ENCODE measurements at regions not wholly inside any gene's neighbourhood (a gene's known extent, or its start where the extent isn't known, plus 50 kb on each side); places are given as distances from the start of the nearest gene placed in this dataset.
"Not testable (repeated sequence)": the region's sequence is repeated elsewhere in the genome, so short reads cannot be mapped to it uniquely, and the experiment has no call there.

- no peak for DNase-seq
Measured at GRCh38 chr3:144477593-144477992, 506.0 kb downstream of the DIPK2A start.

DNA sequence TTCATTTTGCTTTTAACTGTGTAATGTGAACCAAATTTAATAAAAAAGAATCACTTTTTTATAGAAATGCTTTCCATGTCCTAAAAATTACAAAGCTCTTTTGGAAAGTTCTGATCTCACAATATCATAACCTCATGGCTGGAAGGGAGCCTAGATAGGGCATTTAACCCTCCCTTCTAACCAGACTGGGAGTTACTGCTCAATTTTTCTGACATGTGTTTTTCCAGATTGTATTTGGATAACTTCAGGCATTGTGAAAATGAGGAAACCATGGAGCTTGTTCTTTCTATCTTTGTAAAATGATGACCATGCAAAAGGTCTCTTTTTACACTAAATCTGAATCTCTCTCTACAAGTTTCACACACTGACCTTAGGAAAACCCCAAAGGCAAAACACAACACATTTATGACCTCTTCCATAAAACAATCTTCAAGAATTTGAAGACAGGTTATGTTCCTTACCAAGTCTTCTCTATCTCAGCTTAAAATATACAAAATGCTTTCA, 508.8 kb downstream of the DIPK2A start:
- no peak for DNase-seq

GRCh38 chr3:144482876-144483275, 511.3 kb downstream of the DIPK2A start:
- DNase-seq, result no peak

GRCh38 chr3:144487011-144487410, 515.4 kb downstream of the DIPK2A start:
- DNase-seq, result no peak

DNA sequence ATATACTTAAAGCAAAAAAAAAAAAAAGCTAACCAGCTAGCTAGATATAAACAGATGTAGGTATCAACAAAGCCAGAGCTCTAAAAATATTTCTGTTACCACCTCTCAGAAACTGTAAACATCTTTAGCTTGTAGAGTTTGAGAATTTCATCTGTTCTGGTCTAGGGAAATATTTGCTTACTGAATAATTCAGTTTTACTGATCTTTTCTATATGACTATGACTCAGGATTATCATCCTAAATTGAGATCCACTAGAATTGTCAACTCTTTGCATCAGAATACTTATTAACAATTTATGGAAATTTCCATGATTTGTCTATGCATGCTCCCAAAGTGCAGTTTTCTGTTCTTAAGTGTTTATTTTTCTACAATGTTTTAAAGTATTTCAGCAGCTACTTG, 517.3 kb downstream of the DIPK2A start:
- no peak for DNase-seq

GRCh38 chr3:144491333-144491732, 519.7 kb downstream of the DIPK2A start:
- DNase-seq, result no peak

GRCh38 chr3:144494651-144495050, 523.0 kb downstream of the DIPK2A start:
- not testable (repeated sequence) for DNase-seq

DNA sequence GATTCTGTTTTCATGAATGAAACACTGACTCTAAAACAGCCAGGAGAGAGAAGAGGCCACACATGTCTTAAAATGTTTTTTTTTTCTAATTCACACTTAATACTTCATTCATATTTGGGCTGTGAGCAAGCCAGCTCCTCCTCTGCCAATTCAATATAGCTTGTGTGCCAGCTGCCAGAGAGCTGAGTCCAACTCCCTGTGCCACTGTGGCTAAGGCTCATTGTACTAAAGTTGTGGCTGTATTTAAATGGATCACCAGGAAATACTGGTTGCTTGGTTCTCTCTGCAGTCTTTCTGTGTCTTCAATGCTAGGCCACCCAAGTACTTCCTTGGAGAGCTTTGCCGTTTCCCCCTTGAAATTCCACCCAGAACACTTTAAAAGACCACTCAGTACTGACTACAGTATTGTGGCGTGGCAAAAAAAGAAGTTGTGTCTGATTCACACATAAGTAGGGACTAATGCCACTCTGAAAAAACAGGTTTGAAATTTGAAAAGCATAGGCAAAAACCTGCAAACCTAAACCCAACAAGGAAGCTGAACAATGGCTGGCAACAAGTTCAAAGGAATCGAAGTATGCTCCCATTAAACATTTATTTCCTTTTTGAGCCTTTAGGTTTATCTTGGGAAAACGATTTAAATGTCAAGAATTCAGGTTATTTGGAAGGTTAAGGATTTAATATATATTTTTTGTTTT, 524.7 kb downstream of the DIPK2A start:
- DNase-seq, result no peak

DNA sequence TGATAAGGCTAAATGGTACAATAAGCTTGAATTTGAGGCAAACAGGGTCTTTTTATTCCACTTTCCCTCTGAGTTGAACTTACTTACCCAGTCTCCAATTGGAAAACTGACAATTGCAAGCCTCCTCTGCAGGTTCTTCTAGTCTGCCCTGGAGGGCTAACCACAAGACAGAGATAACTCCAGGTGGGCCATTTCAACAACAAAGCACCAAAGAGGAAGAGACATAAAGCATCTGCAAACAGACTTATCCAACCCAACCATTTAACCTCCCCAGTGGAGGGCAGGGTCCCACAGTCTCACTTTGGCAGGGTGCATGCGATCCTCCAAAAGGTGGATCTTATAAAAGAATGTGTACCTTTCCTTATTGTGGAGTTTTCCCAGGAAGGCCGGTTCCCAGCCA, 525.8 kb downstream of the DIPK2A start:
- DNase-seq, result no peak

GRCh38 chr3:144499001-144499930, 527.6 kb downstream of the DIPK2A start:
- DNase-seq, result no peak

GRCh38 chr3:144501467-144501866, 529.8 kb downstream of the DIPK2A start:
- DNase-seq, result no peak

DNA sequence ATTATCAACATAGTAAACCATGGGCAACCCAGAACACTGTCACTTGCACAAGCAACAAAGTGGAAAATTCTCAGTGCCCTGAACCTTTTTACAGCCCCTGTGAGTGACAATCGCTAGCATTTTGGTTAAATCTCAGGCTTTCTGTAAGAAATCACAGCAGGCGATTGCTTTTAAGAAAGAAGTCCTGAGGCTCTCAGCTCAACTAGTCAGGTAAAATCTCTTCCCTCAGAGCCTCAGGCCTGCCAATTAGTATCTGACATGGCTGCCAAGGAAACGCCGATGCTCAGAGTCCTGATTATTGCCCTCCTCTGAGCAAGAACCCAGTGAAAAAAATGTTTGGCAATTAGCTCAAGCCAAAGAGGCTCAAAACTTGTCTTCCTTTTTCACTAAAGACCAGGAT, 530.8 kb downstream of the DIPK2A start:
- DNase-seq, result no peak

DNA sequence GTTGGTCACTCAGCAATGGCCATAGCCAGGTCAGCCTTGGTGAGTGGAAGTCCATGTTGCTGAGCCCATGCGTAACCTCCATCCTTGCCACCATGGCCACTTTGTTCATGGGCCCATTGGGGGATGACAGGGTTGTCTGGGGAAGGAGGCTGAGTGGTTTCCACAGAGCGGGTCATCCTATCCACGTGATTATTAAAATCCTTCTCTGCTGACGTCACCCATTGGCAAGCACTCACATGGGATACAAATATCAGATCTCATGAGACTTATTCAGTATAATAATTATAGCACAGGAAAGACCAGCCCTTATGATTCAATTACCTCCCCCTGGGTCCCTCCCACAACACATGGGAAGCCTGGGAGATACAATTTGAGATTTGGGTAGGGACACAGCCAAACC, 534.8 kb downstream of the DIPK2A start:
- not testable (repeated sequence) for DNase-seq

DNA sequence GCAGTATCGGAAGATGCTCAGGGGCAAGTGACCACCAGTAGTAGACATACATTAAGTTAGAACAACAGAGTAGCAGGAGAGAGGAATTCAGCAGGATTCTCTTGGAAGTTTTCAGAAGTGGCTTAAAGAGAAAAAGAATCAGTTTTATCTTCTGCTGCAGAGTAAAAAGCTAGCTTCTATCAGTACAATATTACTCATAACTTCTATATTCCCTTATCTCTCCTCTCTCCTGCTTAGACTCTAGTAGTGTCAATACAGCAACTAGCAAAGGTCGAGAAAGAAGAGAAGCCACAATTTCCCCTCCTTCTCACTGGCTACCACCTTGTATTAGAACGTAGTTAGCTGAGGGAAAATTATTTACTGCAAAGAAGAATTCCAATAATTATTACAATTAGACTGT, 539.7 kb downstream of the DIPK2A start:
- no peak for DNase-seq

GRCh38 chr3:144516026-144516425, 544.4 kb downstream of the DIPK2A start:
- DNase-seq, result no peak

- no peak for DNase-seq
Measured at GRCh38 chr3:144516589-144516988, 545.0 kb downstream of the DIPK2A start.

DNA sequence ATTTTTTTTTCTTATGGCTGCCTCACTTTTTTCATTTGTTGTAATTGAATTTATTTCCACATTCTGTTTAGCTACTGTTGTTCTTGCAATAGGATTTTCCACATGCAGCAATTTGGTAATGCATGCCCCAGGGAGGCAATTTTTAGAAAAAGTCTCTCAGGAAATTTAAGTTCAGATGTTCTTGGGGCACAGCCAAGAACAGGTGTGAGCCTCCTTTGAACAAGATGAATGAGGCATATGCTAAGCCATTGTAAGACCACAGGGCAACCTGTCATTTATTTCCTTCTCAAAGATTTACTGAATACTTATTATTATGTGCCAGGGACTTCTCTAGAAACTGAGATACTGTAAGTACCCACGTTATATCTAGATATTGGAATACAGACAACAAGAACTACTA, 549.5 kb downstream of the DIPK2A start:
- no peak for DNase-seq

DNA sequence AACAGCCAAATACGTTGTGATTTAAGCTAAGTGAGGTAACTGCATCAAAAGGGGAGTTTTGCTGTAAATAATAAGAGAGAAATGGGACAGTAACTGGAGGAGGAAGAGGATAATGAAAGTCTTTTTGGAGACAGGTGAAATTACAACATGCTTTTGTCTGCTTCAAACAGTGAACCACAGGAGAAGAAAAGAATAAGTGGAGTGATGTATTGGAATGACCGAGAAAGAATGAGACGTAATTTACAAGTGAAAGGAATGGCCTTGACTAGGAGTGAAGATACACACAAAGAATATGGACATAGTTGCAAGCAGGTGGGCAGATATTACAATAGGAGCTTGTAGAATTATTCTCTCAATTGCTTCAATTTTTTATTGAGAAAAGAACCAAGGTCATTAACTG, 550.8 kb downstream of the DIPK2A start:
- DNase-seq, result no peak

GRCh38 chr3:144523396-144523795, 551.8 kb downstream of the DIPK2A start:
- no peak for DNase-seq

DNA sequence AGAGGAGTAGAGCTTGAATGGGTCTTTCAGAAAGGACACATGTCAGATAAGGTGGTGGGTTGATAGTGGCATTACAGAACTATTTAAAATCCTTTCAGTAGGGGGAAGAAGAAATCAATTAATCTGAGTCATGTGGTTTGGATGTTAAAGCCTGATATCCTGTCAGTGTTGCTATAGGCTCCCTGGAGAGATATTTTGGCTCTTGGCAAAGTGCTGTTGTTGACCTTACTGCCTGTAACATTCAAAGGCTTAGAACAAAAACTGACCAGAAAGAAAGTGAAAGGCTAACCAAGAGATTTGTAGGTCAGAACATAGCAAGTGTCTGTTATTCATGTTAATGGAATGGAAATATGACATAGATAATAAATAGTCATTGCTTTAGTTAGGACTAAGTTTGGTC, 552.9 kb downstream of the DIPK2A start:
- no peak for DNase-seq

DNA sequence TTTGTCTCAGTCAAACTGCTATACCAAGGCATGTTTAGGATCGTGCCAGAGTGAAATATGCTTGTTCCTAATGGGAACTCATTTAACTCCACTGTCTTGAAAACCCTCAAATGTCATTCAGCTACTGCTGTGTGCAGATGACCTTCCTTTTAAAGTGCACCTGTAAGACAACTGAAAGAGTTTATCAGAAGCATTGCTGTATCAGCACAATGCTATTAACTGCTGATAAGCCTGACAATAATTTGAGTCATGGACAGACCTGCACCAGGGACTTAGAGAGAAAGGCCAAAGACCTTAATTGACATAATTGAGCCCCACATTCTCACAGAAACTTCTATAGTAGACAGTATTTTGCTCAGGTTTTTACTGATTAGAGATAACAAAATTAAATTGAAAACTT, 557.9 kb downstream of the DIPK2A start:
- DNase-seq, result no peak

- DNase-seq, result no peak
Measured at GRCh38 chr3:144544871-144545270, 573.2 kb downstream of the DIPK2A start.

DNA sequence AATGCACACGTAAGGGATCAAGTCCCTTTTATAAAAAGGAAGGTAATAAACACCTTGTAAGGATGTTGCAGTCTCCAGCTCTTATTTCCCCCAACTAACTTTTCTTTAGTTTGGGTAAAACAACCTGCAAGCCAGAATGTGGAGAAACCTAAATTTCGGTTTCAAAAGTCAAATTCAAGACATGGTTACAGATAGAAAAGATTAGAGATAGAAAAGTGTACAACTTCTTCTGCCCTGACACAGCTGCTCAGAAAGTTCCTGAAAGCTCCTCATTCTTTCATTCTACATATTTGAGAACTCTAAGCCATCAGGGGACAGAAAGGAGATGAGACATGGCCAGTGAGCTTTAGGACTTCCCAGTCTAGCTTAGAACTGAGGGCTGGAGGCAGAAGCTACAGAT, 574.9 kb downstream of the DIPK2A start:
- DNase-seq, result no peak

GRCh38 chr3:144548346-144548745, 576.7 kb downstream of the DIPK2A start:
- DNase-seq, result no peak

Measured in CD4-positive, alpha-beta T cell treated with Interleukin-21 for 1 hour (primary cell).